ENCODE measurements at regions not wholly inside any gene's neighbourhood (a gene's known extent, or its start where the extent isn't known, plus 50 kb on each side); places are given as distances from the start of the nearest gene placed in this dataset.

- no peaks in the 10 kb centered on the region for H3K9me3 ChIP-seq
- peak; percentile 31 to 52 (median 46) for ATAC-seq
- intact Hi-C loops (cut with DNase I), result no loop called here
- FAIRE-seq, result no peak
- H3K36me3 ChIP-seq, result no peaks in the 10 kb centered on the region
- no peak for DNase-seq
- H3K4me1 ChIP-seq, result no peaks in the 10 kb centered on the region
- no peak overlapping the region for H3K4me3 ChIP-seq
- no peak for TF ChIP-seq CTCF (IDR thresholded peaks at IDR 0.05)
- 68 to 73% methylated on average over 5 of the region's 5 CpGs for WGBS, 2 donors
- peak overlapping the region in 1 of 4 donors; percentile 19 for H3K27ac ChIP-seq
- no peaks in the 10 kb centered on the region for H3K27me3 ChIP-seq
Measured at GRCh38 chr16:54847207-54847606, 83.5 kb upstream of the IRX5 start.

- Histone ChIP-seq H3K9me3 (no peaks in the 10 kb centered on the region), H3K27ac (no peak overlapping the region), H3K36me3 (no peaks in the 10 kb centered on the region), H3K27me3 (no peaks in the 10 kb centered on the region), H3K4me1 (no peaks in the 10 kb centered on the region), H3K4me3 (no peak overlapping the region)
- WGBS, 2 donors, result 22 to 23% methylated on average over 4 of the region's 4 CpGs
- DNase-seq (peak in 1 of 6 donors; percentile 22), ATAC-seq (peak; percentile 60 to 90 (median 84)), FAIRE-seq (no peak)
- TF ChIP-seq CTCF (IDR thresholded peaks at IDR 0.05), result no peak
- intact Hi-C loops (cut with DNase I), result no loop called here
Measured at GRCh38 chr16:54846766-54847165, 83.9 kb upstream of the IRX5 start.

GRCh38 chr16:54843424-54843750 lies 87.3 kb upstream of the IRX5 start:
- no peak for DNase-seq
- no peak for ATAC-seq
- Histone ChIP-seq H3K9me3 (no peaks in the 10 kb centered on the region), H3K27ac (no peak overlapping the region), H3K4me1 (no peaks in the 10 kb centered on the region), H3K36me3 (no peaks in the 10 kb centered on the region), H3K4me3 (no peak overlapping the region), H3K27me3 (no peaks in the 10 kb centered on the region)
- 79 to 82% methylated on average over 1 of the region's 1 CpG for WGBS, 2 donors
- no peak for FAIRE-seq
- TF ChIP-seq CTCF (IDR thresholded peaks at IDR 0.05), result no peak
- intact Hi-C loops (cut with DNase I), result no loop called here

- Histone ChIP-seq H3K27me3 (no peaks in the 10 kb centered on the region), H3K27ac (no peak overlapping the region), H3K4me1 (no peaks in the 10 kb centered on the region), H3K9me3 (no peaks in the 10 kb centered on the region), H3K4me3 (no peak overlapping the region), H3K36me3 (no peaks in the 10 kb centered on the region)
- no peak for ATAC-seq
- no peak for TF ChIP-seq CTCF (IDR thresholded peaks at IDR 0.05)
- FAIRE-seq, result no peak
- no peak for DNase-seq
- intact Hi-C loops (cut with DNase I), result no loop called here
- 78 to 86% methylated on average over 5 of the region's 5 CpGs for WGBS, 2 donors
Measured at GRCh38 chr16:54842743-54843423, 87.8 kb upstream of the IRX5 start.

- ATAC-seq (no peak), FAIRE-seq (no peak), DNase-seq (peak in 1 of 6 donors; percentile 40)
- Histone ChIP-seq H3K27ac (no peak overlapping the region), H3K4me3 (no peak overlapping the region), H3K27me3 (no peaks in the 10 kb centered on the region), H3K9me3 (no peaks in the 10 kb centered on the region), H3K36me3 (no peaks in the 10 kb centered on the region), H3K4me1 (no peaks in the 10 kb centered on the region)
- WGBS, 2 donors, result 89% methylated on average over 19 to 26 of the region's 26 CpGs
- intact Hi-C loops (cut with DNase I), result no loop called here
- no peak for TF ChIP-seq CTCF (IDR thresholded peaks at IDR 0.05)
Measured at GRCh38 chr16:54829691-54830090, 101.0 kb upstream of the IRX5 start.
